ENCODE measurements at regions not wholly inside any gene's neighbourhood (a gene's known extent, or its start where the extent isn't known, plus 50 kb on each side); places are given as distances from the start of the nearest gene placed in this dataset.

DNA sequence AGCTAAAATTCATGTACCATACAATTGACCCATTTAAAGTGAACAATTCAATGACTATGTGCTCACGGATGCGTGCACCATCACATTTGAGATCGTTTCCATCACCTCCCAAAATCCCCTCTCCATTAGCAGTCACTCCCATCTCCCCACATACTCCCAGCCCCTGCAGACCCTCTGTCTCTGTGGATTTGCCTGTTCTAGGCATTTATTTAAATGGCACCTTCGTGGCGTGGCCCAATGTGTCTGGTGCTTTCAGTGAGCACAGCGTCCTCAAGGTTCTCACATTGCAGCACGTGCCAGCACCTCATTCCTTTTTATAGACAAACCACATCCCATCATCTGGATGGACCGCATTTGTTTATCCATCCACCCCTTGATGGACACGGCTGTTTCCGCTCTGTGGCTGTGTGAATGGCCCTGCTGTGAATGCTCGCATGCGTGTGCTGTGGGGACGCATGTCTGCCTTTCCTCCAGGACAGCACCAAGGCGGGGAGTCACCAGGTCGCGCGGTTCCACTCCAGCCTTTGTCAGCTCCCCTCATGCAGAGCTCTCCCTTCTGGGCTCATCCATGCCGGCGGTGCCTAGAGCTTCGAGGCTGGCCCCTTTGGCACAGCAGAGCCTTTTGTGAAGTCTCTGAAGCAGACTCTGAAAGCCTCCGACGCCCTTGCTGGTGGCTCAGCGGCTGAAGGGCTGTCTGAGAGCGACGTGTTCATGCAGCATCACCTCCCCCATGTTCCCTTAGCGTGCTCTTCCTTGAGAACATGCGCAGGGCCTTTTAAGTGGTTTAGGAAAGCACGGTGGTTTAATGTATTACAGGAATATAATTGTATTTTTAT is 184.4 kb downstream of the KIF26A start:
- ChIA-PET CTCF (no interaction called here), POLR2A (no interaction called here)
- Mint-ChIP-seq H3K4me1 (peaks cover 0 to 5% (median 0%) of the 10 kb centered on the region in 7 donors), H3K4me3 (no peak overlapping the region), H3K27ac (peak overlapping the region in 1 of 9 donors; percentile 24), H3K9me3 (no peaks in the 10 kb centered on the region), H3K27me3 (peaks cover 0 to 14% (median 5%) of the 10 kb centered on the region in 5 donors), H3K36me3 (no peaks in the 10 kb centered on the region)
- peaks cover 0 to 3% of the 10 kb centered on the region in 2 donors for H3K27me3 ChIP-seq (ENCODE audit: control insufficient read depth in 2 of 2, insufficient read depth in 2 of 2, low read length in 2 of 2)
- no peak overlapping the region for H3K4me3 ChIP-seq (ENCODE audit: low read length)
- no peak for ATAC-seq
- H3K36me3 ChIP-seq (ENCODE audit: control insufficient read depth in 2 of 3, insufficient read depth in 3 of 3, low read length in 3 of 3) = no peaks in the 10 kb centered on the region
- intact Hi-C loops (cut with micrococcal nuclease) = no loop called here
- DNase-seq = no peak
- H3K9me3 ChIP-seq (ENCODE audit: control insufficient read depth in 2 of 3, low read length in 3 of 3) = no peaks in the 10 kb centered on the region
- H3K27ac ChIP-seq (ENCODE audit: low read depth, low read length) = no peak overlapping the region
- H3K4me1 ChIP-seq (ENCODE audit: control insufficient read depth in 2 of 2, insufficient read depth in 2 of 2, low read length in 2 of 2) = no peaks in the 10 kb centered on the region

GRCh38 chr14:104323551-104324175 is 185.3 kb downstream of the KIF26A start:
- intact Hi-C loops (cut with micrococcal nuclease) = no loop called here
- H3K4me3 Mint-ChIP-seq = no peak overlapping the region
- Histone ChIP-seq H3K4me1 (ENCODE audit: control insufficient read depth in 2 of 2, insufficient read depth in 2 of 2, low read length in 2 of 2) (no peaks in the 10 kb centered on the region), H3K4me3 (ENCODE audit: low read length) (no peak overlapping the region), H3K27me3 (ENCODE audit: control insufficient read depth in 2 of 2, insufficient read depth in 2 of 2, low read length in 2 of 2) (peaks cover 0 to 3% of the 10 kb centered on the region in 2 donors), H3K27ac (ENCODE audit: low read depth, low read length) (no peak overlapping the region), H3K9me3 (ENCODE audit: control insufficient read depth in 2 of 3, low read length in 3 of 3) (no peaks in the 10 kb centered on the region), H3K36me3 (ENCODE audit: control insufficient read depth in 2 of 3, insufficient read depth in 3 of 3, low read length in 3 of 3) (no peaks in the 10 kb centered on the region)
- ATAC-seq (no peak), DNase-seq (peak in 1 of 9 donors; percentile 13)
- ChIA-PET CTCF (no interaction called here), POLR2A (no interaction called here)
- no peaks in the 10 kb centered on the region for H3K36me3 Mint-ChIP-seq
- H3K4me1 Mint-ChIP-seq = peaks cover 0 to 5% (median 0%) of the 10 kb centered on the region in 7 donors
- H3K27me3 Mint-ChIP-seq = peaks cover 0 to 14% (median 5%) of the 10 kb centered on the region in 5 donors
- H3K9me3 Mint-ChIP-seq = peaks cover 0 to 5% (median 0%) of the 10 kb centered on the region in 11 donors
- no peak overlapping the region for H3K27ac Mint-ChIP-seq

- Histone ChIP-seq H3K27me3 (ENCODE audit: control insufficient read depth in 2 of 2, insufficient read depth in 2 of 2, low read length in 2 of 2) (no peaks in the 10 kb centered on the region), H3K27ac (ENCODE audit: low read depth, low read length) (no peak overlapping the region), H3K36me3 (ENCODE audit: control insufficient read depth in 2 of 3, insufficient read depth in 3 of 3, low read length in 3 of 3) (no peaks in the 10 kb centered on the region), H3K4me3 (ENCODE audit: low read length) (no peak overlapping the region), H3K9me3 (ENCODE audit: control insufficient read depth in 2 of 3, low read length in 3 of 3) (peaks cover 0 to 13% (median 0%) of the 10 kb centered on the region in 3 experiments), H3K4me1 (ENCODE audit: control insufficient read depth in 2 of 2, insufficient read depth in 2 of 2, low read length in 2 of 2) (no peaks in the 10 kb centered on the region)
- DNase-seq (no peak), ATAC-seq (no peak)
- peaks cover 6 to 30% (median 13%) of the 10 kb centered on the region in 11 donors for H3K9me3 Mint-ChIP-seq
- peaks cover 0 to 19% (median 16%) of the 10 kb centered on the region in 5 donors for H3K36me3 Mint-ChIP-seq
- H3K4me3 Mint-ChIP-seq = no peak overlapping the region
- CTCF ChIA-PET = no interaction called here
- intact Hi-C loops (cut with micrococcal nuclease) = no loop called here
- peaks cover 0 to 8% (median 4%) of the 10 kb centered on the region in 5 donors for H3K27me3 Mint-ChIP-seq
- no peaks in the 10 kb centered on the region for H3K4me1 Mint-ChIP-seq
- no peak overlapping the region for H3K27ac Mint-ChIP-seq
- POLR2A ChIA-PET = no interaction called here
Measured at GRCh38 chr14:104326848-104327247, 188.5 kb downstream of the KIF26A start.

DNA sequence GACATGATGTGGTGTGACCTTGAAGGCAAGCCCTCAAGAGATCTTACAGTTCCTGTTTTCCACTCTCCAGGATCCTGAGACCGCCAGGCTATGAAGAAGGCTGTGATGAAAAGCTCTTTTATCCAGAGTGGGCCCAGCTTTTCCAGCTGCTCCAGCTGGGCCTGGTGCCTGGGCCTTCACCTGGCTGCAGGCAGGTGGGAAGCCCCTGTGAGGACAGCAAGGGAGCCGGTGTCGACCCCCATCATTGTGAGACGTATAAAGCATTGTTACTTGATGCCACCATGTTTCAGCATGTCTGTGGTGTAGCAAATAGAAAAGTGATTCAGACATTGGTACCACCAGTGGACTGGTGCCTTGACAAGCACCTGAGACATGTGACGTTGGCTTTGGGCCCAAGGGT is 190.2 kb downstream of the KIF26A start:
- no peak for ATAC-seq

DNA sequence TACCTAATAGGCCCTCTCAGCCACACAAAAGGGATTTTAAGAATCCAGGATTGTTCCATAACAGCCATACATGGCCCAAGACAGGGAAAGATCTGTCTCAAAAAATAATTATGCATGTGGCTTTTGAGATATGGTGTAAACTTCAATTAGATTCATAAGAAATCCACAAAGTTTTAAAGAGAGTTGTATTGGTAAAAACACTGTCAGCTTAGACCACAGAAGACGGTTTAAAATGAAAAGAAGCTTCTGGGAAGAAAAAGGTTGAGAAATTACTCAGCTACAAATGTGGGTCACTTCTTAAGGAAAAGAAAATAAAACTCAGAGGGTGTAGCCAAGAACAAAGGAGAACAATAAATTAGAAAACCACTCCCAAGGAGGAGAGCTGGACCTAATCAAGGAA is 191.4 kb downstream of the KIF26A start:
- POLR2A ChIA-PET = no interaction called here
- Histone ChIP-seq H3K9me3 (ENCODE audit: control insufficient read depth in 2 of 3, low read length in 3 of 3) (peaks cover 0 to 14% (median 0%) of the 10 kb centered on the region in 3 experiments), H3K36me3 (ENCODE audit: control insufficient read depth in 2 of 3, insufficient read depth in 3 of 3, low read length in 3 of 3) (no peaks in the 10 kb centered on the region), H3K27ac (ENCODE audit: low read depth, low read length) (no peak overlapping the region), H3K4me3 (ENCODE audit: low read length) (no peak overlapping the region), H3K27me3 (ENCODE audit: control insufficient read depth in 2 of 2, insufficient read depth in 2 of 2, low read length in 2 of 2) (no peaks in the 10 kb centered on the region), H3K4me1 (ENCODE audit: control insufficient read depth in 2 of 2, insufficient read depth in 2 of 2, low read length in 2 of 2) (no peaks in the 10 kb centered on the region)
- Mint-ChIP-seq H3K4me3 (no peak overlapping the region), H3K4me1 (no peaks in the 10 kb centered on the region), H3K27me3 (no peaks in the 10 kb centered on the region), H3K36me3 (peaks cover 0 to 19% (median 16%) of the 10 kb centered on the region in 5 donors), H3K9me3 (peaks cover 6 to 30% (median 13%) of the 10 kb centered on the region in 11 donors), H3K27ac (no peak overlapping the region)
- DNase-seq (no peak), ATAC-seq (no peak)
- CTCF ChIA-PET = interaction anchor here (0.8 kb wide), 1 partner anchor 86 kb away, joined by 3 read pairs; no protein-coding TSS in a partner anchor
- intact Hi-C loops (cut with micrococcal nuclease) = no loop called here

More for the DNA sequence above, 190.2 kb downstream of the KIF26A start:
- H3K27me3 Mint-ChIP-seq = no peaks in the 10 kb centered on the region
- H3K9me3 ChIP-seq (ENCODE audit: control insufficient read depth in 2 of 3, low read length in 3 of 3) = peaks cover 0 to 14% (median 0%) of the 10 kb centered on the region in 3 experiments
- DNase-seq = no peak
- intact Hi-C loops (cut with micrococcal nuclease) = no loop called here
- no peaks in the 10 kb centered on the region for H3K4me1 ChIP-seq (ENCODE audit: control insufficient read depth in 2 of 2, insufficient read depth in 2 of 2, low read length in 2 of 2)
- H3K4me1 Mint-ChIP-seq = no peaks in the 10 kb centered on the region
- H3K4me3 ChIP-seq (ENCODE audit: low read length) = no peak overlapping the region
- H3K27me3 ChIP-seq (ENCODE audit: control insufficient read depth in 2 of 2, insufficient read depth in 2 of 2, low read length in 2 of 2) = no peaks in the 10 kb centered on the region
- ChIA-PET CTCF (no interaction called here), POLR2A (no interaction called here)
- H3K27ac ChIP-seq (ENCODE audit: low read depth, low read length) = no peak overlapping the region
- H3K36me3 ChIP-seq (ENCODE audit: control insufficient read depth in 2 of 3, insufficient read depth in 3 of 3, low read length in 3 of 3) = no peaks in the 10 kb centered on the region
- H3K4me3 Mint-ChIP-seq = no peak overlapping the region
- peaks cover 6 to 30% (median 13%) of the 10 kb centered on the region in 11 donors for H3K9me3 Mint-ChIP-seq
- peaks cover 0 to 19% (median 16%) of the 10 kb centered on the region in 5 donors for H3K36me3 Mint-ChIP-seq
- H3K27ac Mint-ChIP-seq = peak overlapping the region in 2 of 9 donors; percentile 37 to 38

DNA sequence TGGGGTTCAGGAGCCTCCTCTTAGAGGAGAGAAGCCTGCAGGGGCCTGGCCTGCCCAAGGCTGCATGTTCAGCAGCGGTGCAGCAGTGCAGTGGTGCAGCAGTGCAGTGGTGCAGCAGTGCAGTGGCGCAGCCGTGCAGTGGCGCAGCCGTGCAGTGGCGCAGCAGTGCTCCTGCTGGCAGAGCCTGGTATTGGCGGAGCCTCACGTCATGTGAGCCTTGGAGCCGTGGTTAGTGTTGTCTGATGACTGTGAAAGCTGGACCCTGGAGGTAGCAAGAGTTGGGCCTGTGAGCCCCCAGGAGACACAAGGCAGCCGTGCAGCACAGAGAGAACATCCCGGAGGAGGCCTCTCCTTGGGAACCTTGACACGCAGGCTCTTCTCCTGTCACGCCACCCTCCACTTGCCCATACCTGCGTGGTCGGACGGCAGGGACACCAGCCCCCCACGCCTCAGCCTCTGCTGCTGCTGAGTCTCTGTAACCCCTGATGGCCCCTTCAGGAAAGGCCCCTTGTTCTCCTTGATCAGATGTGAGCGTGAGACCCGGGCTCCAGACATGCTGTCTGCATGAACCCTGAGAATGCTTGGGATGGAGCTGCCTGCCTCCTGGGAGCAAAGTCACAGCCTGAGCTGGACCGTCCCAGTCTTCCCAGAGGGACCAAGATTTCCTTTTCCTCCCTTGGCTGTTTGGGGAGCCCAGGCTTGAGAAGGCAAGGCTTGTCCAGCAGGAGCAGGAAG is 193.7 kb downstream of the KIF26A start:
- ATAC-seq (no peak), DNase-seq (no peak)
- H3K27me3 Mint-ChIP-seq = no peaks in the 10 kb centered on the region
- H3K9me3 Mint-ChIP-seq = peaks cover 6 to 30% (median 13%) of the 10 kb centered on the region in 11 donors
- H3K4me3 ChIP-seq (ENCODE audit: low read length) = no peak overlapping the region
- no peaks in the 10 kb centered on the region for H3K27me3 ChIP-seq (ENCODE audit: control insufficient read depth in 2 of 2, insufficient read depth in 2 of 2, low read length in 2 of 2)
- peaks cover 0 to 19% (median 16%) of the 10 kb centered on the region in 5 donors for H3K36me3 Mint-ChIP-seq
- CTCF ChIA-PET = no interaction called here
- H3K4me3 Mint-ChIP-seq = no peak overlapping the region
- no peak overlapping the region for H3K27ac ChIP-seq (ENCODE audit: low read depth, low read length)
- intact Hi-C loops (cut with micrococcal nuclease) = no loop called here
- peaks cover 0 to 14% (median 0%) of the 10 kb centered on the region in 3 experiments for H3K9me3 ChIP-seq (ENCODE audit: control insufficient read depth in 2 of 3, low read length in 3 of 3)
- POLR2A ChIA-PET = no interaction called here
- H3K4me1 Mint-ChIP-seq = no peaks in the 10 kb centered on the region
- H3K27ac Mint-ChIP-seq = no peak overlapping the region
- H3K36me3 ChIP-seq (ENCODE audit: control insufficient read depth in 2 of 3, insufficient read depth in 3 of 3, low read length in 3 of 3) = no peaks in the 10 kb centered on the region
- no peaks in the 10 kb centered on the region for H3K4me1 ChIP-seq (ENCODE audit: control insufficient read depth in 2 of 2, insufficient read depth in 2 of 2, low read length in 2 of 2)

All from naive thymus-derived CD4-positive, alpha-beta T cell (primary cell).